Activated CD8-positive, alpha-beta T cell treated with anti-CD3 and anti-CD28 coated beads, Interleukin-2, amount 10 ng/mL, durations not matched to agents 7 days and 5 days (primary cell): ENCODE measurements at regions not wholly inside any gene's neighbourhood (a gene's known extent, or its start where the extent isn't known, plus 50 kb on each side); places are given as distances from the start of the nearest gene placed in this dataset.

Experiments
- ATAC-seq: fragments of 150-1000 bp; cut with Tn5 transposase; one replicate; pipeline ENCODE4 v1.10.0; 2021; ENCODE audit warnings: moderate library complexity
- CTCF ChIA-PET: fragments of 350-600 bp; sonication (Branson Sonifier 250); formaldehyde crosslinking; loops from one replicate; lab custom pipeline; 2021; ENCODE audit warnings: antibody characterized with exemption; lab: Charles Lee
- POLR2A ChIA-PET: fragments of 350-600 bp; sonication (Branson Sonifier 250); formaldehyde crosslinking; loops from one replicate; lab custom pipeline; 2021; ENCODE audit warnings: antibody characterized with exemption; lab: Charles Lee
- DNase-seq: peaks from one replicate; pipeline ENCODE4 v3.0.0-alpha.2; 2020
- H3K27ac Mint-ChIP-seq: one replicate; pipeline ENCODE4 v1.8.0; 2021; ENCODE audit warnings: mild to moderate bottlenecking, mixed read lengths
- H3K27me3 Mint-ChIP-seq: one replicate; pipeline ENCODE4 v1.8.0; 2021; ENCODE audit warnings: low read depth, mixed read lengths
- H3K36me3 Mint-ChIP-seq: one replicate; pipeline ENCODE4 v1.8.0; 2021; ENCODE audit warnings: low read depth, mixed read lengths
- H3K4me1 Mint-ChIP-seq: one replicate; pipeline ENCODE4 v1.8.0; 2021; ENCODE audit warnings: low read depth, mixed read lengths
- H3K4me3 Mint-ChIP-seq: one replicate; pipeline ENCODE4 v1.8.0; 2021; ENCODE audit warnings: mild to moderate bottlenecking, mixed read lengths
- H3K9me3 Mint-ChIP-seq: one replicate; pipeline ENCODE4 v1.8.0; 2022; ENCODE audit warnings: mixed read lengths; ENCODE audit not compliant: insufficient read depth

DNA sequence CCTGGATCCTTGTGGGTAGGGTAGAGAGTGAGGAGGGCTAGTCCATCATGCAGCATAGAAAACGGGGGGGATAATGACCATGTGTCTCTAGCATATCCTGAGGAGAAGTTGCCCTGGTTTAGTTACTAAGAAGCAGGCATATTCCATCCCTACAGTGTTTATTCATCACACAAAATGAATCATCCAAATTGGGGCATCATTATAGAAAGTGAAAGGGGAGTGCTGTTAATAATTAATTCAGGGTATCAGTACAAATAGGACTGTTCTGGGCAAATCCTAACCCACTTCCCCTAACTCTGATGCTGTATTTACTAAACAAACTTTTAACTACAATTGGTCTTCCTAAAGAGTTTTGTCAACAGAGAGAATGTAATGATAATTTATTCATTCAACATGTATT is 281.1 kb upstream of the ARX start:
- Mint-ChIP-seq H3K9me3 (no peaks in the 10 kb centered on the region), H3K36me3 (no peaks in the 10 kb centered on the region), H3K4me1 (no peaks in the 10 kb centered on the region), H3K27ac (no peak overlapping the region), H3K27me3 (no peaks in the 10 kb centered on the region), H3K4me3 (no peak overlapping the region)
- CTCF ChIA-PET = no interaction called here
- ATAC-seq (no peak), DNase-seq (no peak)
- POLR2A ChIA-PET = no interaction called here

DNA sequence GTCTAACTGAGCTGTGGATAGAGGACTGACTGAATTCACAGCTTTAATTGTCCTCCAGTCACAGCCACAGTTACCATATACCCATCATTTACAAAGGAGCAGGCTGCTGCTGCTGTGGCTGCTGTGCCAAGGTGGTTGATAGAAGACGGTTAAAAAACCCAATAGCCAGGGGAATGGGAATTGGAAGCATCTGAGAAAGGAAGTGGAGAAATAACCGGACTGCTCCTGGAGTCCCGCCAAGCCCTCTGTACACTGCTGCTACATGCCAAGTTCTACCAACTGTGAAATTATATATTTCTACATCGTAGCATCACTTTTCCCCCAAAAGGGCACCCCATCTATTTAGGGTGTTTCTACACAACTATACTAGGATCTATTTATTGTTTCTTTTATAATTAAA is 279.7 kb upstream of the ARX start:
- Mint-ChIP-seq H3K27me3 (no peaks in the 10 kb centered on the region), H3K36me3 (no peaks in the 10 kb centered on the region), H3K27ac (no peak overlapping the region), H3K9me3 (no peaks in the 10 kb centered on the region), H3K4me1 (no peaks in the 10 kb centered on the region), H3K4me3 (no peak overlapping the region)
- ChIA-PET POLR2A (no interaction called here), CTCF (no interaction called here)
- no peak for DNase-seq
- ATAC-seq = no peak

DNA sequence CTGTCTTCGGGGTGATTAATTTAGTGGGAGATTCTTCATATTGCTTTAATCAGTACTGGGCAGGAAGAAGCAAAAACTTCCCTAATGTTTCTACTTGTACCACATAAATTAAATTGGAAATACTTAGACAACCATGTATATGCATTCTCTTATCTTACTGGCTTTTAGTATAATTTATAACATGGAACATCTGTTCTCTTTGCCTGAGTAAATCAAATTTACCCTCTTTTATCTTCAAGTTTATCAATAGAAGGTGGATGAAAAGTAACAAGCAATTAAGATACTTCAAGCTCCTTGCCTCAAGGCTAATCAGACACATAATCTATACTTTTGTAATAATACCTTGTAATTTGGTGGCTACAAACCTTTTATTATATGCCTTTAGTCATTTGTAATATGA is 274.4 kb upstream of the ARX start:
- CTCF ChIA-PET = no interaction called here
- Mint-ChIP-seq H3K27ac (no peak overlapping the region), H3K9me3 (no peaks in the 10 kb centered on the region), H3K27me3 (no peaks in the 10 kb centered on the region), H3K4me1 (no peaks in the 10 kb centered on the region), H3K36me3 (no peaks in the 10 kb centered on the region), H3K4me3 (no peak overlapping the region)
- DNase-seq (no peak), ATAC-seq (no peak)
- POLR2A ChIA-PET = no interaction called here

DNA sequence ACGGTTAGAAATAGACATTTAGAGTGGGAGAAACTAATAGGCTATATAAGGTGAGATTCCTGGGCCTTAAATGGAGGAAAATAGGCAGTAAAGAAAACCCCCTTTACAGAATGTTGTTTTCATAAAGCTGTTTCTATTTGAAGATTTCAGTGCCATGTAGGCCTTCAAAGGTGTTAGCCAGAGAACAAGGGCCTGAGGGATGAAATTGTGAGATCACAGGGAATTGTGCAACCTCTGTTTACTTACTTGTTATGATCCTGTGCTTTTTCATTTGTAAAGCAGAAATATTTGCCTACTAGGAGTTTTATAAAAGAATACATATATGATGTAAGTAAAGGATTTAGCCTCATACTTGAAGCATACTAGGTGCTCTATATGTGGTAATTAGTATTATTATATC is 272.9 kb upstream of the ARX start:
- POLR2A ChIA-PET = no interaction called here
- ATAC-seq (no peak), DNase-seq (no peak)
- H3K36me3 Mint-ChIP-seq = no peaks in the 10 kb centered on the region
- H3K27me3 Mint-ChIP-seq = no peaks in the 10 kb centered on the region
- CTCF ChIA-PET = no interaction called here
- H3K4me3 Mint-ChIP-seq = no peak overlapping the region
- no peaks in the 10 kb centered on the region for H3K4me1 Mint-ChIP-seq
- no peak overlapping the region for H3K27ac Mint-ChIP-seq
- no peaks in the 10 kb centered on the region for H3K9me3 Mint-ChIP-seq

DNA sequence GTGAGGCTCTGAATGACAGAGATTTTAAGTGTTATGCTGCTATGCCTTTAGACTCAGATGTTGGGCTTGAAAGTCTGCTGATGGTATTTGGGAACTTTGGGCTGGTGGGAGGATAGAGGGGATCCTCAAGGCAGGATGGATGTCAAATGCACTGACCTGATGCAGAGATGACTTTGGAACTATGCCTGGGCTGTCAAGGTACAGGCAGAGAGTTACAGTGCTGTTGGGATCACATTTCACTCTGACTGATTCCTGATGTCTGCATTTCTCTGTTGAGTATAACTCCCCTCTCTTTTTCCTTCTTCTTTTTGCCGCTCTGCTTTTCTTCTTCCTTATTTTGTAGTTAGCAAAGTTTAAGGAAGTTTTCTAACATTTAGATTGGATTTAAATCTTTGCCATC is 271.8 kb upstream of the ARX start:
- CTCF ChIA-PET = no interaction called here
- H3K36me3 Mint-ChIP-seq = no peaks in the 10 kb centered on the region

DNA sequence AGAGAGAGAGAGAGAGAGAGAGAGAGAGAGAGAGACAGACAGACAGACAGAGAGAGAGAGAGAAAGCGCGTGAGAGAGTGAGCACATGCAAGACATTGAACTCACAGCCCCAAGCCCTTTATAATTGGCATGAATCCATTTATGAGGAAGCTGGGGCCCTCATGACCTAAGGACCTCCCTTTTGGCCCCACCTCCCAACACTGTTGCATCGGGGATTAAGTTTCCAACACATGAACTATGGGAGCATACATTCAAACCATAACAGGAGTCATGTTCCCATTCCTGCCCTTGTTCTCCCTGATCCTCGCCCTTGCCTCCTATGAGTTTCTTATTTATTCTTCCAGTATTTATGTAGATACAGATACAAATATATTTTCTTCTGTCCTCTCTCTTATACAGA is 269.8 kb upstream of the ARX start:
- Mint-ChIP-seq H3K4me3 (no peak overlapping the region), H3K27ac (no peak overlapping the region), H3K9me3 (no peaks in the 10 kb centered on the region), H3K36me3 (no peaks in the 10 kb centered on the region), H3K4me1 (no peaks in the 10 kb centered on the region), H3K27me3 (no peaks in the 10 kb centered on the region)
- ATAC-seq (no peak), DNase-seq (no peak)
- CTCF ChIA-PET = no interaction called here
- POLR2A ChIA-PET = no interaction called here

More for the DNA sequence above, 271.8 kb upstream of the ARX start:
- Mint-ChIP-seq H3K27ac (no peak overlapping the region), H3K4me3 (no peak overlapping the region), H3K27me3 (no peaks in the 10 kb centered on the region), H3K9me3 (no peaks in the 10 kb centered on the region), H3K4me1 (no peaks in the 10 kb centered on the region)
- no peak for DNase-seq
- POLR2A ChIA-PET = no interaction called here
- no peak for ATAC-seq

DNA sequence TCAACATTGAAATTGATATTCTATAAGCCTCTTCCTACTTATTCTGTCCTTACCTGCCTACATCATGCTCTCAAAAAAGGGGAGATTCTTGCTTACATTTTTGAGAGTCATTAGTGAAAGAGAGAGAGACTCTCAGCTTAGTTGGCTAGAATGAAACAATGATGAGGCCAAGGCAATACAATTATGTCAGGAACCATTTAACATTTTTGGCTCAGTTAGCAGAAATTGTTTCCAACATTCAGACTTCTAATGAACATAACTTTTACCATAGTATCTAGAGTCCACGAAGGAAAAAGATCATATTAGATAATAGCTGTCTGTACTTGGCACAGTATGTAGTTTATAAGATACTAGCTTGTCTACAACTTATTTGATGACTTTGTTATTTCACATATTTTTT is 263.7 kb upstream of the ARX start:
- Mint-ChIP-seq H3K27ac (no peak overlapping the region), H3K9me3 (no peaks in the 10 kb centered on the region), H3K27me3 (no peaks in the 10 kb centered on the region), H3K4me3 (no peak overlapping the region), H3K4me1 (no peaks in the 10 kb centered on the region), H3K36me3 (no peaks in the 10 kb centered on the region)
- ChIA-PET CTCF (no interaction called here), POLR2A (no interaction called here)
- ATAC-seq = no peak
- no peak for DNase-seq

DNA sequence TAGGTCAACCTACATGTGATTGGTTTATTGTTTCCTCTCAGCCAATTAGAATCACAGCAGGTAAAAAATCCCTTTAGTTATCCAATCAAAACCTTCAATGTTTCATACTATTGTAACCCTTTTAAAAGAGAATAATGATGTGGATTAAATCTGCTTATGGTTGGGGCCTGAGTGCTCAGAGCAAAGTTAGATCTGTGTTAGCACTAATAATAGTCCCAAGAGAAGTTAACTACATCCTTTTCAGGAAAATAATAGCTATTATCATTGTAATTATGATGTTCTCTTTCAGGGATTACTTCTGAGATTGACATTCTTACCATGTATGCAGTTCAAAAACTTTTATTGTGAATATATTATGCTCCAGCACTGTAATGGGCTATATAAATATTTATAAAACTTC is 262.6 kb upstream of the ARX start:
- ChIA-PET CTCF (no interaction called here), POLR2A (no interaction called here)
- H3K27me3 Mint-ChIP-seq = no peaks in the 10 kb centered on the region
- H3K9me3 Mint-ChIP-seq = no peaks in the 10 kb centered on the region
- H3K4me1 Mint-ChIP-seq = no peaks in the 10 kb centered on the region
- H3K4me3 Mint-ChIP-seq = no peak overlapping the region
- H3K36me3 Mint-ChIP-seq = no peaks in the 10 kb centered on the region
- DNase-seq = no peak
- H3K27ac Mint-ChIP-seq = no peak overlapping the region
- ATAC-seq = no peak

DNA sequence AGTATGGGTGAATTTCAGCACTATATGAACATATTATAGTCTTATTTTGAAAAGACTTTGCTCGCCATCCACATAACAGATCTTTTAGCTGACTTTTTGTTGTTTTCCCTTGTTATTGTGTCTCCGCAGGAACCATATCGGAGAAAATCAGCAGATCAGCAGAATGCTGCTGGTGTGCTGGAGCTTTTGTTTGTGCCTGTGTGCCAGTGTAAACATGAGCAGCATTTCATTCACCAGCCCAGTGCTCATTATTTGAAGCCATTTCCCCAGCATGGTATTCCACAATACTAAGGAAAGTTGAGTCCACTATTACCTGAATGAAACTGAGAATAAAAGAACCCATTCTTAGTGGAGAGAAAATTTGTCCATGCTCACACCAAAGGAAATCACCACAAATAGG is 261.8 kb upstream of the ARX start:
- ChIA-PET CTCF (no interaction called here), POLR2A (no interaction called here)
- Mint-ChIP-seq H3K36me3 (no peaks in the 10 kb centered on the region), H3K27ac (no peak overlapping the region), H3K27me3 (no peaks in the 10 kb centered on the region), H3K4me3 (no peak overlapping the region), H3K9me3 (no peaks in the 10 kb centered on the region), H3K4me1 (no peaks in the 10 kb centered on the region)
- ATAC-seq (no peak), DNase-seq (no peak)

DNA sequence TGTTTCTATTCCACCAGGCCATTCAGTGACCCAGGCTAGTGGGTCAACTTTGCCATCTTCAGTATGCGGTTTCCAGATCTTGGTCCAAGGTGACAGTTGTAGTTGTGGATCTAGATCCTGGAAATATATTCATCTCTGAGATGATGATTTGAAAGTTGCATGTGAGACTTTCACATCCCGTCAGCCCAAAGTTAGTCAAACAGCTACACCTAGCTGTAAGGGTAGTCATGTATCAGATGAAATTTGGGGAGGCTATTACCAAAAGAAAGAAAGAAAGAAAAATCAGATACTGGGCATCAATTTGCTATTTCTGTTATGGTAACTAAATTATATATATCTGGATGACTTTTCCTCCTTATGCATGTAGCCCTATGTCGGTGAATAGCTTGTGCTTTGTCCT is 259.4 kb upstream of the ARX start:
- no peaks in the 10 kb centered on the region for H3K27me3 Mint-ChIP-seq
- H3K36me3 Mint-ChIP-seq = no peaks in the 10 kb centered on the region
- DNase-seq = no peak
- H3K4me3 Mint-ChIP-seq = no peak overlapping the region
- POLR2A ChIA-PET = no interaction called here
- H3K9me3 Mint-ChIP-seq = no peaks in the 10 kb centered on the region
- ATAC-seq = no peak
- no peak overlapping the region for H3K27ac Mint-ChIP-seq
- CTCF ChIA-PET = no interaction called here
- H3K4me1 Mint-ChIP-seq = no peaks in the 10 kb centered on the region

DNA sequence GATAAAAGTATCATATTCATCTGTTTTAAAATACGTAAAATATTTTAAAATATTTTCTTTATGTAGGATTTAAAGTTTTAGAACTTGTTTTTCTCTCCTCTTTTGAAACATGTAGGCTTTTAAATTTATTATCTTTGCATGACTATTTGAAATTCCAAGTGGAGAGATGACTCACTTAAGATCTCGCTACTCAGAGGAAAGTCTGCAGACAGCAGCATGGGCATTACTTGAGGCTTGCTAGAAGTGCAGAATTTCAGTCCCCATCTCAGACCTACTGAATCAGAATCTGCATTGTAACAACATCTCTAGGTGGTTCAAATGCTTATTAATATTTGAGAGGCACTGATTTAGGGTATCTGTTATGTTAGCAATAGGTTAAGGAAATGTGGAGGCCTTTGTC is 225.7 kb upstream of the ARX start:
- H3K9me3 Mint-ChIP-seq = no peaks in the 10 kb centered on the region
- DNase-seq = no peak
- no peak overlapping the region for H3K4me3 Mint-ChIP-seq
- no peaks in the 10 kb centered on the region for H3K27me3 Mint-ChIP-seq
- H3K27ac Mint-ChIP-seq = no peak overlapping the region
- ATAC-seq = no peak
- POLR2A ChIA-PET = no interaction called here
- CTCF ChIA-PET = no interaction called here
- no peaks in the 10 kb centered on the region for H3K4me1 Mint-ChIP-seq
- H3K36me3 Mint-ChIP-seq = no peaks in the 10 kb centered on the region

DNA sequence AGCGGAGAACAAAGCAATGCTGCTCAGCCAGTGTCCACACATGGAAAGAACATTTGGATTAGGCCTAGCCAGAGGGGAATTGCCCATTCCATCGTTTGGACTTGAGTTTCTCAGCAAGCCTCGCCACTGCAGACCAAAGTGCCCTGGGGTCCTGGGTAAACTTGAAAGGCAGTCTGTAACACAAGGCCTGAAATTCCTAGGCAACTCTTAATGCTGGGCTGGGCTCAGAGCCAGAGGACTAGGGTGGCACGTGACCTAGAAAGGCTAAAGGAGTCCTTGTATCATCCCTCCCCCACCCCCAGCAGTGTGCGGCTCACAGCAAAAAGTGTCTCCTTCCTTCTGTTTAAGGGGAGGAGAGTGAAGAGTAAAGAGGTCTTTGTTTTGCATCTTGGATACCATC is 210.4 kb upstream of the ARX start:
- H3K4me1 Mint-ChIP-seq = no peaks in the 10 kb centered on the region
- H3K27ac Mint-ChIP-seq = no peak overlapping the region
- no peaks in the 10 kb centered on the region for H3K27me3 Mint-ChIP-seq
- no peaks in the 10 kb centered on the region for H3K36me3 Mint-ChIP-seq
- DNase-seq (no peak), ATAC-seq (no peak)
- CTCF ChIA-PET = no interaction called here
- no peaks in the 10 kb centered on the region for H3K9me3 Mint-ChIP-seq
- POLR2A ChIA-PET = no interaction called here
- H3K4me3 Mint-ChIP-seq = no peak overlapping the region

DNA sequence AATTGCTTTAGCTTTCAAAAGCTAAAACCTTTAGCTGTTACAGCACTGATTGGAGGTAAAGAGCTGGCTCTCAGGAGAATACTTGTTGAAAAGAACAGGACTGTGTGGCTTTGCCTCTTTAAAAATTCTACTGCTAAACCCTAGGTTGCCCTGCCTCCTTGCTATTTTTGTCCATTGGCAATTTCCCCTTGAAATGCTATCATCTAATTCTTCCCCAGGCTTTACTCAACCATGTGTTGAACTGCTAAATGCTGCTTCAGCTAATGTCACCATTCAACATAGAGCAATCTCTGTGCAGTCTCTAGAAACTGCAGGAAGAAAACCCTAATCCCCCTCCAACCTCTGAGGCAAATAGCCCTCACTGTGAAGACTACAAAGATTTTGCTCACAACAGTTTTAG is 203.7 kb upstream of the ARX start:
- Mint-ChIP-seq H3K27me3 (no peaks in the 10 kb centered on the region), H3K27ac (no peak overlapping the region), H3K4me3 (no peak overlapping the region), H3K9me3 (no peaks in the 10 kb centered on the region), H3K4me1 (no peaks in the 10 kb centered on the region), H3K36me3 (no peaks in the 10 kb centered on the region)
- no peak for ATAC-seq
- ChIA-PET CTCF (no interaction called here), POLR2A (no interaction called here)
- DNase-seq = no peak
